ENCODE measurements at regions not wholly inside any gene's neighbourhood (a gene's known extent, or its start where the extent isn't known, plus 50 kb on each side); places are given as distances from the start of the nearest gene placed in this dataset.
"Not testable (repeated sequence)": the region's sequence is repeated elsewhere in the genome, so short reads cannot be mapped to it uniquely, and the experiment has no call there.

DNA sequence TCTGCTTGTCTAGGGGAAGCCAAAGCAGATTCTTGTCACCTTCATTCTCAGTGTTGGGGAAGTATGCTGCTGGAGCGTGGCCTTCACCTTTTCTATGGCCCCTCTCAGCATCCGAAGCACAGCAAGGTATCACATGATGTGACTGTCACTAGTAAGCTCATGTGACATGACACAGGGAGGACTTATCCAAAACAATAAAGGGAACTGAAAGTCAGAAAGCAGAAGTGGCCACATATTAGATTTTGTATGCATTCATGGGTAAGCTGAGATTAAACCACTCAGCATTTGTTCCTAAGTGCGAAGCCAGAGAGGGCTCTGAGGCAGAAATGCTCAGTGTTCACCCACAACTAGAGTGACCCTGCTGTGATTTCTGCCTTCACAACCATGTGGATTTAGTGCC, 72.8 kb upstream of the PCDH8 start:
- Histone ChIP-seq H3K36me3 (ENCODE audit: control insufficient read depth in 4 of 4, insufficient read depth in 4 of 4, low read length in 4 of 4) (no peaks in the 10 kb centered on the region), H3K4me3 (no peak overlapping the region), H3K27me3 (ENCODE audit: control insufficient read depth in 3 of 3, insufficient read depth in 3 of 3, low read length in 2 of 3) (no peaks in the 10 kb centered on the region), H3K27ac (ENCODE audit: low read depth in 1 of 2, low read length in 1 of 2) (no peak overlapping the region), H3K9ac (ENCODE audit: insufficient read depth in 1 of 2, low read length in 2 of 2) (no peak overlapping the region), H3K9me3 (ENCODE audit: control insufficient read depth in 4 of 4, insufficient read depth in 3 of 4, low read length in 3 of 4) (peaks cover 0 to 9% (median 0%) of the 10 kb centered on the region in 4 donors), H3K4me1 (ENCODE audit: control insufficient read depth in 5 of 5, insufficient read depth in 5 of 5, low read length in 5 of 5) (no peaks in the 10 kb centered on the region)
- 27 to 62% methylated on average over 3 of the region's 3 CpGs for WGBS, 2 donors
- TF ChIP-seq, protein P1, sequence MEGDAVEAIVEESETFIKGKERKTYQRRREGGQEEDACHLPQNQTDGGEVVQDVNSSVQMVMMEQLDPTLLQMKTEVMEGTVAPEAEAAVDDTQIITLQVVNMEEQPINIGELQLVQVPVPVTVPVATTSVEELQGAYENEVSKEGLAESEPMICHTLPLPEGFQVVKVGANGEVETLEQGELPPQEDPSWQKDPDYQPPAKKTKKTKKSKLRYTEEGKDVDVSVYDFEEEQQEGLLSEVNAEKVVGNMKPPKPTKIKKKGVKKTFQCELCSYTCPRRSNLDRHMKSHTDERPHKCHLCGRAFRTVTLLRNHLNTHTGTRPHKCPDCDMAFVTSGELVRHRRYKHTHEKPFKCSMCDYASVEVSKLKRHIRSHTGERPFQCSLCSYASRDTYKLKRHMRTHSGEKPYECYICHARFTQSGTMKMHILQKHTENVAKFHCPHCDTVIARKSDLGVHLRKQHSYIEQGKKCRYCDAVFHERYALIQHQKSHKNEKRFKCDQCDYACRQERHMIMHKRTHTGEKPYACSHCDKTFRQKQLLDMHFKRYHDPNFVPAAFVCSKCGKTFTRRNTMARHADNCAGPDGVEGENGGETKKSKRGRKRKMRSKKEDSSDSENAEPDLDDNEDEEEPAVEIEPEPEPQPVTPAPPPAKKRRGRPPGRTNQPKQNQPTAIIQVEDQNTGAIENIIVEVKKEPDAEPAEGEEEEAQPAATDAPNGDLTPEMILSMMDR (IDR thresholded peaks at IDR 0.05; ENCODE audit: control extremely low read depth, extremely low read depth), result no peak
- ATAC-seq (ENCODE audit: insufficient read depth, low FRiP score), result no peak
- DNase-seq, result no peak

DNA sequence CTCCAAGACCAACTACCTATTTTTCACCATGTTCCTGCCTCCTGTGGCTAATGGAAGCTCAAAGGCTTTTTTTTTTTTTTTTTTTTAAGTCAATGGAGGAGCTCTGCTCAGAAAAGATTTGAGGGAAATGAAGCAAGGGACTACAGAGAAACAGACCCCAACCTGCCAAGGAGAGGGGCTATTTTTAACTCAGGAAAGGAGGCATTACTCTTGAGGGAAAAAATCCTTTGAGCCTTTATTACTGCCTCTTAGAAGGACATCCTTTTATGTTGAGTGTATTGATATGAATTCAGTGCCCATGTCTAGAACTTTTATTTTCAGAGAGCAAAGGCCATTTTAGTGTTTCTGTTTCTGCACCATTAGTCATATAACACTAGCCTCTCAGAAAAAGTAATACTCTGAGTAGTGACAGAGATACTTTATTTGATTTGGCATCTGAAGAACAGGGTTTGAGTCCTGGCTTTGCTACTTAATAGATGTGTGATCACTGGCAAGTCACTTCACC, 68.1 kb upstream of the PCDH8 start:
- no peaks in the 10 kb centered on the region for H3K27me3 ChIP-seq (ENCODE audit: control insufficient read depth in 3 of 3, insufficient read depth in 3 of 3, low read length in 2 of 3)
- H3K27ac ChIP-seq (ENCODE audit: low read depth in 1 of 2, low read length in 1 of 2), result no peak overlapping the region
- no peaks in the 10 kb centered on the region for H3K36me3 ChIP-seq (ENCODE audit: control insufficient read depth in 4 of 4, insufficient read depth in 4 of 4, low read length in 4 of 4)
- no peak for DNase-seq
- no peak overlapping the region for H3K4me3 ChIP-seq
- H3K4me1 ChIP-seq (ENCODE audit: control insufficient read depth in 5 of 5, insufficient read depth in 5 of 5, low read length in 5 of 5), result no peaks in the 10 kb centered on the region
- H3K9me3 ChIP-seq (ENCODE audit: control insufficient read depth in 4 of 4, insufficient read depth in 3 of 4, low read length in 3 of 4), result peaks cover 0 to 6% (median 0%) of the 10 kb centered on the region in 4 donors
- TF ChIP-seq, protein P1 (IDR thresholded peaks at IDR 0.05; ENCODE audit: control extremely low read depth, extremely low read depth), result no peak
- no peak overlapping the region for H3K9ac ChIP-seq (ENCODE audit: insufficient read depth in 1 of 2, low read length in 2 of 2)
- ATAC-seq (ENCODE audit: insufficient read depth, low FRiP score), result no peak

GRCh38 chr13:52911340-52911739, 62.9 kb upstream of the PCDH8 start:
- 62 to 94% methylated on average over 2 of the region's 2 CpGs for WGBS, 2 donors
- H3K4me1 ChIP-seq (ENCODE audit: control insufficient read depth in 5 of 5, insufficient read depth in 5 of 5, low read length in 5 of 5), result no peaks in the 10 kb centered on the region
- no peak for DNase-seq
- H3K9ac ChIP-seq (ENCODE audit: insufficient read depth in 1 of 2, low read length in 2 of 2), result no peak overlapping the region
- TF ChIP-seq, protein P1 (IDR thresholded peaks at IDR 0.05; ENCODE audit: control extremely low read depth, extremely low read depth), result no peak
- H3K4me3 ChIP-seq, result no peak overlapping the region
- H3K27ac ChIP-seq (ENCODE audit: low read depth in 1 of 2, low read length in 1 of 2), result no peak overlapping the region
- no peak for ATAC-seq (ENCODE audit: insufficient read depth, low FRiP score)
- H3K36me3 ChIP-seq (ENCODE audit: control insufficient read depth in 4 of 4, insufficient read depth in 4 of 4, low read length in 4 of 4), result no peaks in the 10 kb centered on the region
- H3K9me3 ChIP-seq (ENCODE audit: control insufficient read depth in 4 of 4, insufficient read depth in 3 of 4, low read length in 3 of 4), result no peaks in the 10 kb centered on the region
- H3K27me3 ChIP-seq (ENCODE audit: control insufficient read depth in 3 of 3, insufficient read depth in 3 of 3, low read length in 2 of 3), result peaks cover 0 to 9% (median 5%) of the 10 kb centered on the region in 3 donors

GRCh38 chr13:52910318-52910717, 61.9 kb upstream of the PCDH8 start:
- not testable (repeated sequence) for DNase-seq; H3K9me3 ChIP-seq (ENCODE audit: control insufficient read depth in 4 of 4, insufficient read depth in 3 of 4, low read length in 3 of 4); ATAC-seq (ENCODE audit: insufficient read depth, low FRiP score); H3K4me3 ChIP-seq; H3K36me3 ChIP-seq (ENCODE audit: control insufficient read depth in 4 of 4, insufficient read depth in 4 of 4, low read length in 4 of 4); H3K4me1 ChIP-seq (ENCODE audit: control insufficient read depth in 5 of 5, insufficient read depth in 5 of 5, low read length in 5 of 5); H3K27ac ChIP-seq (ENCODE audit: low read depth in 1 of 2, low read length in 1 of 2); H3K9ac ChIP-seq (ENCODE audit: insufficient read depth in 1 of 2, low read length in 2 of 2)
- WGBS, 2 donors, result 45 to 62% methylated on average over 2 of the region's 2 CpGs
- peaks cover 0 to 17% (median 11%) of the 10 kb centered on the region in 3 donors for H3K27me3 ChIP-seq (ENCODE audit: control insufficient read depth in 3 of 3, insufficient read depth in 3 of 3, low read length in 2 of 3)
